ENCODE measurements at regions not wholly inside any gene's neighbourhood (a gene's known extent, or its start where the extent isn't known, plus 50 kb on each side); places are given as distances from the start of the nearest gene placed in this dataset.

DNA sequence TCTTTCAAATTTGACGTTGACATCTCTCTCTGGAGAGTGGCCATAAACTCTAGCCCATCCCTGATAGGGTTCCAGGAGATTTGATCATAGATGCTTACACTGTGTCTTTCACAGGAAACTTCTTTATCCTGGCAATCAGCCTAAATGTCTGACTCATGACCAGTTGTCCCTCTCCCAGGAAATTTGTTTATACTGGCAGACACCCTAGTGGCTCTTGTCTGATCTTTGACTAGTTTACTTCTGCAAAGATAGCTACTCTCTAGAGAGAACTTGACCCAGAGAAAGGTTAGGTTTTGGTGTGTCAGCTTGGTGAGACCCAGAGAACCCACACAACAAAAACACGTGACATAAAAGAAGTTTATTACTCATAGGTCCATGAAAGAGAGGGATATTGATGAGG, 509.8 kb downstream of the CENPC start:
- dilution Hi-C loops (cut with MboI; ENCODE audit: extremely low pct_ligation_motif_present, low sequenced_read_pairs): no loop called here
- H3K4me3 ChIP-seq (replicated peaks in 1 of 3; ENCODE audit: insufficient read depth in 1 of 3, low read depth in 1 of 3, low read length in 3 of 3): no peak overlapping the region
- TF ChIP-seq EZH2 (IDR thresholded peaks at IDR 0.05; ENCODE audit: borderline replicate concordance, low read depth, low read length, severe bottlenecking) (no peak), GATA2 (IDR thresholded peaks at IDR 0.05; ENCODE audit: insufficient read depth, insufficient read length, low read depth, low read length) (peak; percentile 41)
- TF ChIP-seq, protein P1, sequence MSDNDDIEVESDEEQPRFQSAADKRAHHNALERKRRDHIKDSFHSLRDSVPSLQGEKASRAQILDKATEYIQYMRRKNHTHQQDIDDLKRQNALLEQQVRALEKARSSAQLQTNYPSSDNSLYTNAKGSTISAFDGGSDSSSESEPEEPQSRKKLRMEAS (IDR thresholded peaks at IDR 0.05; ENCODE audit: insufficient read depth, insufficient read length): no peak
- H2AFZ ChIP-seq (ENCODE audit: low read depth, low read length): no peak overlapping the region
- FAIRE-seq (no peak), DNase-seq (ENCODE audit: low read depth, low spot score) (no peak)
- no peaks in the 10 kb centered on the region for H3K79me2 ChIP-seq (ENCODE audit: control insufficient read depth, insufficient read depth, low read length)
- no peaks in the 10 kb centered on the region for H3K9me3 ChIP-seq (replicated peaks; ENCODE audit: control insufficient read depth, insufficient read depth, low read length)
- no peaks in the 10 kb centered on the region for H3K9me1 ChIP-seq (replicated peaks; ENCODE audit: control insufficient read depth, extremely low read depth, insufficient read depth, low read length)
- CTCF ChIA-PET: no interaction called here
- H3K27ac ChIP-seq (ENCODE audit: insufficient read depth, low read depth, low read length): no peak overlapping the region
- BruUV-seq (replicated peaks): no TSS peak
- intact Hi-C loops (cut with micrococcal nuclease): no loop called here
- H3K4me2 ChIP-seq (ENCODE audit: insufficient read depth, low read length): no peak overlapping the region
- no peaks in the 10 kb centered on the region for H3K27me3 ChIP-seq (ENCODE audit: control insufficient read depth in 2 of 2, insufficient read depth in 2 of 2, low read length in 2 of 2)
- H3K4me1 ChIP-seq (ENCODE audit: control insufficient read depth, extremely low read depth, insufficient read depth, low read length): peaks cover 3% of the 10 kb centered on the region
- H3K9ac ChIP-seq (replicated peaks; ENCODE audit: extremely low read depth, insufficient read depth, low read length): no peak overlapping the region
- no peaks in the 10 kb centered on the region for H3K36me3 ChIP-seq (ENCODE audit: control insufficient read depth in 2 of 2, extremely low read depth in 1 of 2, insufficient read depth in 2 of 2, low read length in 2 of 2)
- POLR2A ChIA-PET: no interaction called here
- no peaks in the 10 kb centered on the region for H4K20me1 ChIP-seq (replicated peaks; ENCODE audit: control insufficient read depth, extremely low read depth, insufficient read depth, low read length)

DNA sequence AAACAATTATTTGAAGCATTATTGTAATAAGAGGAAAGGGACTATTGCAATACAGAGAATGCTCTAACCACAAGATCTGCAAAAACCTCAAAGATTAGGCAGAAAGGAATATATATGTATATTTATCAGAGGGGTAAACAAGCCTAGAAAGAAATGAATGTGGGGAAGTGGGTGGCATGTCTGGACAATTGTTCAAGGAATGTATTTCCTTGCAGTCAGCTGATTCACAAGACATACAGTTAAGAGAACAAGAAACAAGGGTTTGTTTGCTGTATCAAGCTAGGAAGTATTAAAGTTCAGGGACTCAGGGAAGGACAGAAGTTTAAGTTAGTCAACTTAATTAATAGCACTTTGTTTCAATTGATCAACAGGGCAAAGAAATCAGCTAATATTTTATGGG, 514.7 kb downstream of the CENPC start:
- H3K4me2 ChIP-seq (ENCODE audit: insufficient read depth, low read length): no peak overlapping the region
- H4K20me1 ChIP-seq (replicated peaks; ENCODE audit: control insufficient read depth, extremely low read depth, insufficient read depth, low read length): no peaks in the 10 kb centered on the region
- no peaks in the 10 kb centered on the region for H3K9me3 ChIP-seq (replicated peaks; ENCODE audit: control insufficient read depth, insufficient read depth, low read length)
- H3K27ac ChIP-seq (ENCODE audit: insufficient read depth, low read depth, low read length): no peak overlapping the region
- ChIA-PET POLR2A (no interaction called here), CTCF (no interaction called here)
- peak; percentile 32 for DNase-seq (ENCODE audit: low read depth, low spot score)
- H3K9me1 ChIP-seq (replicated peaks; ENCODE audit: control insufficient read depth, extremely low read depth, insufficient read depth, low read length): no peaks in the 10 kb centered on the region
- intact Hi-C loops (cut with micrococcal nuclease) (no loop called here), dilution Hi-C loops (cut with MboI; ENCODE audit: extremely low pct_ligation_motif_present, low sequenced_read_pairs) (no loop called here)
- no peak overlapping the region for H3K4me3 ChIP-seq (replicated peaks in 1 of 3; ENCODE audit: insufficient read depth in 1 of 3, low read depth in 1 of 3, low read length in 3 of 3)
- no peak overlapping the region for H3K9ac ChIP-seq (replicated peaks; ENCODE audit: extremely low read depth, insufficient read depth, low read length)
- no peaks in the 10 kb centered on the region for H3K79me2 ChIP-seq (ENCODE audit: control insufficient read depth, insufficient read depth, low read length)
- H3K4me1 ChIP-seq (ENCODE audit: control insufficient read depth, extremely low read depth, insufficient read depth, low read length): no peaks in the 10 kb centered on the region
- FAIRE-seq: no peak
- no TSS peak for BruUV-seq (replicated peaks)
- H3K36me3 ChIP-seq (ENCODE audit: control insufficient read depth in 2 of 2, extremely low read depth in 1 of 2, insufficient read depth in 2 of 2, low read length in 2 of 2): no peaks in the 10 kb centered on the region
- H2AFZ ChIP-seq (ENCODE audit: low read depth, low read length): no peak overlapping the region
- H3K27me3 ChIP-seq (ENCODE audit: control insufficient read depth in 2 of 2, insufficient read depth in 2 of 2, low read length in 2 of 2): no peaks in the 10 kb centered on the region
- TF ChIP-seq, protein P2, sequence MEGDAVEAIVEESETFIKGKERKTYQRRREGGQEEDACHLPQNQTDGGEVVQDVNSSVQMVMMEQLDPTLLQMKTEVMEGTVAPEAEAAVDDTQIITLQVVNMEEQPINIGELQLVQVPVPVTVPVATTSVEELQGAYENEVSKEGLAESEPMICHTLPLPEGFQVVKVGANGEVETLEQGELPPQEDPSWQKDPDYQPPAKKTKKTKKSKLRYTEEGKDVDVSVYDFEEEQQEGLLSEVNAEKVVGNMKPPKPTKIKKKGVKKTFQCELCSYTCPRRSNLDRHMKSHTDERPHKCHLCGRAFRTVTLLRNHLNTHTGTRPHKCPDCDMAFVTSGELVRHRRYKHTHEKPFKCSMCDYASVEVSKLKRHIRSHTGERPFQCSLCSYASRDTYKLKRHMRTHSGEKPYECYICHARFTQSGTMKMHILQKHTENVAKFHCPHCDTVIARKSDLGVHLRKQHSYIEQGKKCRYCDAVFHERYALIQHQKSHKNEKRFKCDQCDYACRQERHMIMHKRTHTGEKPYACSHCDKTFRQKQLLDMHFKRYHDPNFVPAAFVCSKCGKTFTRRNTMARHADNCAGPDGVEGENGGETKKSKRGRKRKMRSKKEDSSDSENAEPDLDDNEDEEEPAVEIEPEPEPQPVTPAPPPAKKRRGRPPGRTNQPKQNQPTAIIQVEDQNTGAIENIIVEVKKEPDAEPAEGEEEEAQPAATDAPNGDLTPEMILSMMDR (IDR thresholded peaks at IDR 0.05; ENCODE audit: extremely low read depth in 1 of 2, insufficient read depth in 1 of 2, low read depth in 1 of 2, low read length in 2 of 2): no peak
- TF ChIP-seq EZH2 (IDR thresholded peaks at IDR 0.05; ENCODE audit: borderline replicate concordance, low read depth, low read length, severe bottlenecking) (no peak), JUN (IDR thresholded peaks at IDR 0.05; ENCODE audit: borderline replicate concordance, insufficient read depth, insufficient read length, low read depth) (no peak), POLR2A (IDR thresholded peaks at IDR 0.05; ENCODE audit: low read depth, low read length) (no peak)

All from endothelial cell of umbilical vein (primary cell).